NT2/D1 (cell line): ENCODE measurements at regions not wholly inside any gene's neighbourhood (a gene's known extent, or its start where the extent isn't known, plus 50 kb on each side); places are given as distances from the start of the nearest gene placed in this dataset.

Experiments used
- YY1 ChIP-seq: IDR thresholded peaks from 2 replicates; pipeline ENCODE4 v1.6.1; 2011; ENCODE audit not compliant: insufficient read length, insufficient read depth
- ZNF274 ChIP-seq: IDR thresholded peaks from 2 replicates; pipeline ENCODE4 v1.6.1; 2011; ENCODE audit warnings: mild to moderate bottlenecking, low read depth, low read length

- TF ChIP-seq YY1 (no peak), ZNF274 (no peak)
These were observed 372.9 kb upstream of the NDST3 start for GRCh38 chr4:117661091-117662072.
